ENCODE measurements at regions not wholly inside any gene's neighbourhood (a gene's known extent, or its start where the extent isn't known, plus 50 kb on each side); places are given as distances from the start of the nearest gene placed in this dataset.

GRCh38 chr17:21549107-21549687 is 143.1 kb upstream of the KCNJ18 start:
- no peak for TF ChIP-seq EZH2 (IDR thresholded peaks at IDR 0.05)
- TF ChIP-seq POLR2AphosphoS5 (IDR thresholded peaks at IDR 0.05; ENCODE audit: borderline replicate concordance, low read depth, low read length), result no peak
